Gastroesophageal sphincter (tissue), 3 donors: ENCODE measurements at regions not wholly inside any gene's neighbourhood (a gene's known extent, or its start where the extent isn't known, plus 50 kb on each side); places are given as distances from the start of the nearest gene placed in this dataset.
"Not testable (repeated sequence)": the region's sequence is repeated elsewhere in the genome, so short reads cannot be mapped to it uniquely, and the experiment has no call there.

Experiments used
- CTCF ChIP-seq, 4 experiments: fragments of 200-600 bp in 2 of 4; fragments of 450-650 bp in 2 of 4; sonication (generic) in 1 of 4; IDR thresholded peaks; one replicate each; pipeline ENCODE4 v1.5.1; 2017 to 2019; ENCODE audit warnings: antibody characterized with exemption in 4 of 4, mild to moderate bottlenecking in 2 of 4, moderate library complexity in 2 of 4
- EP300 ChIP-seq: sonication (generic); formaldehyde crosslinking; IDR thresholded peaks from one replicate; pipeline ENCODE4 v1.6.1; 2017; ENCODE audit warnings: antibody characterized with exemption, mild to moderate bottlenecking
- POLR2A ChIP-seq, 2 donors: fragments of 450-650 bp; IDR thresholded peaks; one replicate each; pipeline ENCODE4 v1.6.1; 2017; ENCODE audit warnings: antibody characterized with exemption in 2 of 2, mild to moderate bottlenecking in 2 of 2, moderate library complexity in 1 of 2
- POLR2AphosphoS5 ChIP-seq: sonication (generic); formaldehyde crosslinking; IDR thresholded peaks from one replicate; pipeline ENCODE4 v1.6.1; 2017; ENCODE audit warnings: antibody characterized with exemption

- not testable (repeated sequence) for TF ChIP-seq CTCF (IDR thresholded peaks at IDR 0.05); POLR2A (IDR thresholded peaks at IDR 0.05); POLR2AphosphoS5; EP300
These were observed 123.1 kb upstream of the CRY1 start for GRCh38 chr12:107216411-107216810.
